ENCODE measurements at regions not wholly inside any gene's neighbourhood (a gene's known extent, or its start where the extent isn't known, plus 50 kb on each side); places are given as distances from the start of the nearest gene placed in this dataset.
"Not testable (repeated sequence)": the region's sequence is repeated elsewhere in the genome, so short reads cannot be mapped to it uniquely, and the experiment has no call there.

DNA sequence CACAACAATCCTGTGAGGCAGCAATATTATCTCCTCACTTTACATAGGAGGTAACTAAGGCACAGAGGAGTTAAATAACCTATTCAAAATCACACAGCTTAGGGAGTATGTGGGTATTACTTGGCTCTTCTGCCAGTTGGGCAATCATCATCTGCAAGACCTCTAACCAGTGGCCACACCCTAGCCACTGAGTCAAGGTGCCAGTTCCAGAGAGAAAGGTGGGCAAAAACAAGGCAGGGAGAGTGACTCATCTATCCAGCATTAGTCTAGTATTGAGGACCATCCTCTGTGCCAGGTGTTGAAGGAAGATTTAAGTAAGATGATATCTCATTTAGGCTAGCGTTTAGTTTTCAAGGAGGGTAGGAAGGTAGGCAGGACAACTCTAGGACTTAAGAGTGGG is 113.9 kb upstream of the EOLA2 start:
- no peak for DNase-seq (ENCODE audit: low read depth in 2 of 2)

- DNase-seq (ENCODE audit: low read depth in 2 of 2) = no peak
These were observed 120.4 kb upstream of the EOLA2 start for GRCh38 chrX:150058728-150059127.

- no peak for DNase-seq (ENCODE audit: low read depth in 2 of 2)
These were observed 122.1 kb upstream of the EOLA2 start for GRCh38 chrX:150060406-150060805.

GRCh38 chrX:150062292-150063137 is 124.2 kb upstream of the EOLA2 start:
- no peak for DNase-seq (ENCODE audit: low read depth in 2 of 2)

DNA sequence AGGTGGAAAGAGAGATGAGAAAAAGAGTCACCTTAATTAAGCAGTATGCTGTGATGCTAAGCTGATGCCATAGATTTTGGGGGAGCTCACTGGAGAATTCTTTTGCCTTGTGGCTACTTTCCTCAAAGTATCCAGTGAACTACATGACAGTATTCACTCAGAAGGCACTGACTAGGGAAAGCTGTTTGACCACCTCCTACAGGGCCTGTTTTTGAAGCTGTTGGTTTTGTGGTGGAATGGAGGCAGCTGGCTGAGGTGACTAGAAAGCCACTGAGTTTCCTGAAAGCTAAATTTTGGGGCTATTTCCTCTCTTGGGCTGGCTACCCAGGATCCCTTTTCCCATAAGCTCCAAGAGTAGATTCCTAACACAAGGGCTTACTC is 124.8 kb upstream of the EOLA2 start:
- DNase-seq (ENCODE audit: low read depth in 2 of 2) = no peak

- DNase-seq (ENCODE audit: low read depth in 2 of 2) = no peak
These were observed 125.4 kb upstream of the EOLA2 start for GRCh38 chrX:150063674-150064073.

DNA sequence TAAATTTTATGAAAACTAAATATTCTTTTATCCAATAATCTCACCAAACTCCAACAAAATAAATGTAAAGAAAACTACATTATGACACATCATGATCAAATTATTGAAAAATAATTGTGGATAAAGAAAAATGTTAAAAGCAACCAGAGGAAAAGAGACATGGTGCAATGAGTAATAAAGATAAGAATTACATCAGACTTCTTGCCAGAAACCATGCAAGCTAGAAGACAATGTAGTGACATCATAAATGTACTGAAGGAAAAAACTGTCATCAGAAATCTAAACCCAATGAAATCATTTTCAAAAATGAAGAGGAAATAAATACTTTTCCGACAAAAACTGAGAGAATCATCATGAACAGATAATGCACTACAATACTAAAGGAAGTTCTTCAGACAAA is 135.9 kb upstream of the EOLA2 start:
- no peak for DNase-seq (ENCODE audit: low read depth in 2 of 2)

DNA sequence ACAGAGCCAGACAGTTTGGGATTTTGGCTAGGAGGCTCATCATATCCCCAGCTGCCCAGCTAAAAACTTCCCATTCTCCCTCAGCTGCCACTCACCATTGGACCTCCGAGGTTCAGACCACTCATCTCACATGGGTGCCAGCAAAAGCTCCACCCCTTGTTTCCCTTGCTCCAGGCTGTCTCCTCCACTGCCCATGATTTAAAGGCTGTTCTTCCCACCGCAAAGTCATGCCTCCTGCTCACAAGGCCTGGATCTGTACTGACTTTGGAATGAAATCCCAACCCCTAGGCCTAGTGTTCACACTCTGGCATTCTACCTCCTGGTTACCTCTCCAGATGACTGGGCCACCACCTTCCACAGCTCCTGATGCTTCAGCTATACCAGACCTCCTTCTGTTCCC is 142.2 kb upstream of the EOLA2 start:
- DNase-seq (ENCODE audit: low read depth in 2 of 2) = no peak

- no peak for DNase-seq (ENCODE audit: low read depth in 2 of 2)
These were observed 142.8 kb upstream of the EOLA2 start for GRCh38 chrX:150081076-150081475.

DNA sequence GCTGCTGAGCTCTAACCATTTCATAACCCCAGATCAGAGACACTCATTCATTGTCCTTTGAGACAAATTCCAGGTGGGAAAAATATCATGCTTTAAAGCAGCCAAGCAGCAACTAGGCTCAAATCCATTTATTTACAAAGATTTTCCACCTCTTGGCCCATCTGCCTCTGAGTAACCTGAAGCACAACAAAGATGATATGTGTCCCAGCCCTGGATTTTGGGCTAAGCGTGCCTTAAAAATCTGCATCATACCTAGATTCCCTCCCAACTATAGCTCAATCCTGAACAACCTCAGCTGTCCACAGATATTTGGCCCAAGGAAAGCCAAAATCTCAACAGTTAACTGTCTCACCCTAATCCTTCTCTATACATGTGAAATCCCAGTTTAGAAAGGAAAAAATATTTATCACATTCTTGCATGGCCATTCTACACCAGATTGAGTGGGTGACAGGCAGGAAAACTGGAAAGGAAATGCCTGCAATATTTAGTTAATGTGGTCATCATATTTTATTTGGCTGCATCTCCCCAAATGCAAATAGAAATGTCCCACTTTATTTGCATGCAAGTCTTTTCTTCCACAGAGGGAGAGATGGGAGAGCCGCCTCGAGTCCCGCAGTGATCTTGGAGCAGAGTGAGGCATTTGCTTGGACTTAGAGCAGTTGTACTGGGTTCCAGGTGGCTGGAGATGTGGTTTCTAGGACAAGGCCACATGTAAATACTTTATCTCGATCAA is 146.4 kb upstream of the EOLA2 start:
- DNase-seq (ENCODE audit: low read depth in 2 of 2) = no peak

GRCh38 chrX:150085881-150086280 is 147.6 kb upstream of the EOLA2 start:
- no peak for DNase-seq (ENCODE audit: low read depth in 2 of 2)

GRCh38 chrX:150086371-150086770 is 148.1 kb upstream of the EOLA2 start:
- no peak for DNase-seq (ENCODE audit: low read depth in 2 of 2)

DNA sequence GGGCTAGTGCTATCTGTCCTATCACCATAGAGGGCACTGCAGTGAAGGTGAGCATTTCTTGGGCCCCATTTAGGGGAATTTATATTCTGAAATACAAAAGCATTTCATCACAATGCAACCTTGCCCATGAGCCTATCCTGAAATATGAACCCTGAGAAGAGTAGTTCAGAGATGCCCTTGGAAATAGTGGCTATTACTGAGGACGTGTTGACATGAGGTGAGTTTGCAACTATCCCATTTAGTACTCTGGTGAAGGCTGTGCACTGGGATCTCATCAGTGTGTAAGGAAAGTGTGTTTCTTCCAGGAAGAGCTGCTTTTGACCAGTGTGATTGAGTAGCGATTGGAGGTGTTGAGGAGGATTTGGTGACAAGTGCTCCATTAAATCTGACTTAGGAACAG is 149.3 kb upstream of the EOLA2 start:
- DNase-seq (ENCODE audit: low read depth in 2 of 2) = no peak

DNA sequence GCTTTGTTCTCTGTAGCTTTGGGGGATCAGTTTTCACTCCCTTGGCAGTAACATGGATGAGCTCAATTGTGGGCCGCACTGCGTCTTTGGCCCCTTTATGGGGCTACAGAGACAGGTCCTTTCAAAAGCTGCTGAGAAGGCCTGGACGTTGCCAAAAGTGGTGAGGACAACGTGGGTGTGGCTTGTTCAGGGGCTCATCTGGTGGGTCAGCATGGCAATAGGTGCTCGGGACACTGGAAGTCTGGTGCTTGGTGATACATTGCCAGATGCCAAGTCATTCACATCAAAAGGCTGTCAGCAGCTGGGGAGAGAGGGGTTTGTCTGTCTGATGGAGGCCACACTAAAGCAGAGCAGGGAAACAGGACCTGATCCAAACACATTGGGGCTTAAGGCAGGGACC is 149.8 kb upstream of the EOLA2 start:
- DNase-seq (ENCODE audit: low read depth in 2 of 2) = no peak

- no peak for DNase-seq (ENCODE audit: low read depth in 2 of 2)
These were observed 150.7 kb upstream of the EOLA2 start for GRCh38 chrX:150088766-150089518.

- DNase-seq (ENCODE audit: low read depth in 2 of 2) = not testable (repeated sequence)
These were observed 153.0 kb upstream of the EOLA2 start for GRCh38 chrX:150091300-150091699.

DNA sequence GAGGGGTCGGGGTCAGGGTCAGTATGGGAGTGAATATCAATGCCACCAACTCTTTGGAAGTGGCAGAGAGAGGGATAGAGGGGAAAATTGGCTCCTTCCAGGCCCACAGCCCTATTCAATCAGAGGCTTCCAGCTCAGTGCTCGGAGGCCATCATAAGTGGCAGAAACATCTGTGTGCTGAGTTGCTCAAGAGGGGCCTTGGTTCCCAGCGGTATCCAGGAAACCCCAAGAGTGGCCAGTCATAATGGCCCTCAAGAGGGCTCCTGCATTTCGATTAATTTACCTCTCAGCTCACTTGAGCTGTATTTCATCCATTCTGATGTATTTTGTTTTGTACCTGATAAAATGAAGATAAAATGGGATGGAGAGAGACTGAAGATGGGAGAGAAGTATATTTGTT is 154.3 kb upstream of the EOLA2 start:
- DNase-seq (ENCODE audit: low read depth in 2 of 2) = no peak

DNA sequence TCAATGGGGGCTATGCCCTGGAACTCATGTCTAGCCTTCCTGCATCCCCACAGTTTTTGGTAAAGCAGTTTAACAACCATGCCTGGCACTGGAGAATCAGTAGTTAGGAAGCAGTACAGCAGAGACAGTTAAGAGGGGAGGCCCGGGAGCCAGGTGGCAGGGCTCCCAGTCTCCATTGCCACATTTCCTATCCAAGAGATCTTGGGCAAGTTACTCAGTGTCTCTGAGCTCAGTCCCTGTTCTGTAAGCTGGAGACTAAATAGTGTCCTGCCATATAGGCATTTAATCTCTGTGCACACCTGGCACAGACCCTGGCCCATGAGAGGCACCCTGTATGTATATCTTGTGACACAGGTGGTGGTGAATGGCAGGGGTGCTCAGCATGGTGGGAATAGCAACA is 156.1 kb upstream of the EOLA2 start:
- no peak for DNase-seq (ENCODE audit: low read depth in 2 of 2)

DNA sequence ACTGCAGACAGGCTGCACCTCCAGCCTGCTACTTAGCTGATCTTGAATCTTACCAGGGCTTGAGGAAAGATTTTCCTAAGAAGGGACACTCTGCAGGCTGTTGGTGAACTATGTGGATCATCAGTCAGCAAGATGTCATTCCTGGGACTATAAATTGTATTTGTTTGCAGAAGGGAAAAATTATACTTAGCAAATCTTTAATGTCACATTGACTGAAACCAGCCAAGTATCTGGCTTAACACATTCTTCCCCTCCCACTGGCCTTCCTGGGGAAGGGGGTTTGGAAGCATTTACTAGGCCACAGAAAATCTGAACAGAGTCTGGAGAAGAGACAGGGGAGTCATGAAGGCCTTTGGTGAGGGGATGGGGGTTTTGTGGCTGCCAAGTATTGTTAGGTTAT is 156.7 kb upstream of the EOLA2 start:
- DNase-seq (ENCODE audit: low read depth in 2 of 2) = no peak

- no peak for DNase-seq (ENCODE audit: low read depth in 2 of 2)
These were observed 161.0 kb upstream of the EOLA2 start for GRCh38 chrX:150099316-150099715.

DNA sequence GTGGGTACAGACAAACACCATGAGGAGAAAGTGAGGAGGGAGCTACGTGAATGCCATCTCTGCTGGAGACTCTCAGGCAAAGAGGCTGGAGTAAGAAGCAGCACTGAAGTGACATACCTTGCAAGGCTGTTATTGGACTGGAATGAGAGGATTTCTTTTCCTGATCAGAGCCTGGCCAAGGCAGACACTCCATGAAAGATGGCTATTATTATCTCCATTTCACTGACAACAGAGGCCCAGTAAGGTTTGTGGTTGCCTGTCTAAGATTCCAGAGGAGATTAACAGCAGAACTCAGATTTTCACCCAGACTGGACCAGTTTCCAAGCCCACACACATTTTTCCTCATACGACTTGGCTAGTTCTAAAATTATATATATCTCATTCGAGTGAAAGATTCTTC is 162.0 kb upstream of the EOLA2 start:
- no peak for DNase-seq (ENCODE audit: low read depth in 2 of 2)

GRCh38 chrX:150118476-150118875 is 180.2 kb upstream of the EOLA2 start:
- DNase-seq (ENCODE audit: low read depth in 2 of 2) = no peak

DNA sequence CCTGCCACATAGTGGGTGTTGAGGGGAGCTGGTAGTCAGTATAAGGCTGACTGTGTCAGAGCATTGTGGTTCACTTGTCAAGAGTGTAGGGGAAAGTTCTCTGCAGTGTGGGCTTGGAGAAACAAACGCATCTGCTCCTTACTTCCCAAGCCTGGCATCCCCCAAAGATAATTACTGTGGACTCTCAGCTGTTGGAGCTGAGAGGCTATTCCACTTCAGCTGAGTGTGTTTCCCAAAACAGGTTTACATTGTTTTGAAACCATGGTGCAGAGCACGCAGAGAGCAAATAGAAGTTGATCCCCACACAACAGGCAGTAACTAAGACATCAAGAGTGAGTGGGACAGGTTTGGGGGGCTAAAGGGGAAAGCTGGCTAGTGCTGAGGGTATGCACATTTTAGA is 181.0 kb upstream of the EOLA2 start:
- DNase-seq (ENCODE audit: low read depth in 2 of 2) = no peak

Measured in stimulated activated CD4-positive, alpha-beta T cell treated with anti-CD3 and anti-CD28 coated beads, Interleukin-4, amount 100 ng/mL, for 48 hours (primary cell).